CD14-positive monocyte (primary cell): ENCODE measurements at regions not wholly inside any gene's neighbourhood (a gene's known extent, or its start where the extent isn't known, plus 50 kb on each side); places are given as distances from the start of the nearest gene placed in this dataset.

Source experiments
- DNase-seq, 3 donors: peaks; one replicate each; pipeline ENCODE4 v3.0.0-alpha.2; 2011 to 2022
- H2AFZ ChIP-seq: 2 replicates; pipeline ENCODE4 v1.6.0; 2012; ENCODE audit warnings: mild to moderate bottlenecking, low read depth, low read length, inconsistent platforms; ENCODE audit not compliant: insufficient read depth, poor library complexity, severe bottlenecking
- H3K27ac ChIP-seq, 2 donors: 1 replicate in 1 of 2; 2 replicates in 1 of 2; pipeline ENCODE4 v1.5.1; 2012 to 2013; ENCODE audit warnings: low read length in 2 of 2, control low read depth in 1 of 2, inconsistent platforms in 1 of 2, low read depth in 1 of 2, mild to moderate bottlenecking in 1 of 2
- H3K27me3 ChIP-seq, 2 donors: one replicate each; pipeline versions ENCODE4 v1.6.0 to v1.6.1; 2011 to 2013; ENCODE audit warnings: low read length in 2 of 2; ENCODE audit not compliant: control insufficient read depth in 2 of 2, insufficient read depth in 2 of 2
- H3K36me3 ChIP-seq, 2 donors: replicated peaks in 1 of 2; 1 replicate in 1 of 2; 2 replicates in 1 of 2; pipeline versions ENCODE4 v1.5.1 to v1.6.1; 2012 to 2013; ENCODE audit warnings: low read length in 2 of 2, control low read depth in 1 of 2, inconsistent platforms in 1 of 2, mild to moderate bottlenecking in 1 of 2; ENCODE audit not compliant: insufficient read depth in 2 of 2, control insufficient read depth in 1 of 2
- H3K4me1 ChIP-seq, 2 donors: 1 replicate in 1 of 2; 2 replicates in 1 of 2; pipeline versions ENCODE4 v1.5.1 to v1.6.1; 2012 to 2013; ENCODE audit warnings: low read length in 2 of 2, control low read depth in 1 of 2, inconsistent platforms in 1 of 2, mild to moderate bottlenecking in 1 of 2, moderate library complexity in 1 of 2; ENCODE audit not compliant: insufficient read depth in 2 of 2, control insufficient read depth in 1 of 2
- H3K4me2 ChIP-seq: replicated peaks from 2 replicates; pipeline ENCODE3; 2012; ENCODE audit warnings: low read length, moderate library complexity, mild to moderate bottlenecking; ENCODE audit not compliant: poor library complexity, severe bottlenecking; ENCODE audit errors: extremely low read depth
- H3K4me3 ChIP-seq, 3 experiments: fragments of 200-600 bp in 1 of 3; sonication (generic) in 1 of 3; replicated peaks in 1 of 3; 1 replicate in 2 of 3; 2 replicates in 1 of 3; pipeline ENCODE4 v1.5.1; 2011 to 2013; ENCODE audit warnings: low read length in 3 of 3, mild to moderate bottlenecking in 3 of 3, control low read depth in 2 of 3, low read depth in 2 of 3, inconsistent platforms in 1 of 3, moderate library complexity in 1 of 3
- H3K79me2 ChIP-seq: 2 replicates; pipeline ENCODE4 v1.6.0; 2012; ENCODE audit warnings: mild to moderate bottlenecking, control low read depth, inconsistent platforms, low read length, moderate library complexity; ENCODE audit not compliant: insufficient read depth
- H3K9ac ChIP-seq: 2 replicates; pipeline ENCODE4 v1.6.0; 2017; ENCODE audit warnings: low read length, mild to moderate bottlenecking; ENCODE audit not compliant: insufficient read depth, poor library complexity, severe bottlenecking
- H3K9me3 ChIP-seq, 2 donors: replicated peaks in 1 of 2; 1 replicate in 1 of 2; 2 replicates in 1 of 2; pipeline versions ENCODE4 v1.5.1 to v1.6.1; 2012 to 2013; ENCODE audit warnings: low read length in 2 of 2, control low read depth in 1 of 2; ENCODE audit not compliant: control insufficient read depth in 1 of 2, insufficient read depth in 1 of 2
- H4K20me1 ChIP-seq: 2 replicates; pipeline ENCODE4 v1.6.0; 2012; ENCODE audit warnings: mild to moderate bottlenecking, low read length, control low read depth, moderate library complexity; ENCODE audit not compliant: insufficient read depth
- H3K27ac Mint-ChIP-seq, 7 donors: one replicate each; pipeline ENCODE4 v1.8.0; 2020; ENCODE audit warnings: mild to moderate bottlenecking in 7 of 7, mixed read lengths in 7 of 7, moderate library complexity in 6 of 7, inconsistent platforms in 2 of 7
- H3K27me3 Mint-ChIP-seq, 3 donors: one replicate each; pipeline ENCODE4 v1.8.0; 2021 to 2022; ENCODE audit warnings: low read depth in 3 of 3, mild to moderate bottlenecking in 3 of 3, mixed read lengths in 3 of 3, moderate library complexity in 3 of 3, inconsistent platforms in 1 of 3
- H3K36me3 Mint-ChIP-seq, 2 donors: one replicate each; pipeline ENCODE4 v1.8.0; 2020; ENCODE audit warnings: mixed read lengths in 2 of 2, inconsistent platforms in 1 of 2, mild to moderate bottlenecking in 1 of 2
- H3K4me1 Mint-ChIP-seq: one replicate; pipeline ENCODE4 v1.8.0; 2020; ENCODE audit warnings: mild to moderate bottlenecking, mixed read lengths
- H3K4me3 Mint-ChIP-seq, 2 donors: one replicate each; pipeline ENCODE4 v1.8.0; 2020; ENCODE audit warnings: mild to moderate bottlenecking in 2 of 2, mixed read lengths in 2 of 2, moderate library complexity in 1 of 2
- H3K9me3 Mint-ChIP-seq, 7 donors: one replicate each; pipeline ENCODE4 v1.8.0; 2020 to 2022; ENCODE audit warnings: mixed read lengths in 7 of 7, mild to moderate bottlenecking in 6 of 7, moderate library complexity in 6 of 7, inconsistent platforms in 2 of 7
- WGBS: methylation state at CpG from one replicate; pipeline ENCODE4 v1.1.5; 2013; ENCODE audit warnings: missing lambda C conversion rate; ENCODE audit not compliant: insufficient coverage; 5-methylcytosine and 5-hydroxymethylcytosine counted together
- intact Hi-C, 2 donors: fragments of 100-400 bp; cut with micrococcal nuclease; formaldehyde crosslinking; loops; one replicate each; pipeline versions ENCODE4 v1.15.0 to v1.15.1; 2023
- TF ChIP-seq, protein P1 (sequence below): fragments of 200-600 bp; IDR thresholded peaks from one replicate; pipeline ENCODE4 v1.8.0; 2022; ENCODE audit warnings: antibody characterized with exemption, mild to moderate bottlenecking

DNA sequence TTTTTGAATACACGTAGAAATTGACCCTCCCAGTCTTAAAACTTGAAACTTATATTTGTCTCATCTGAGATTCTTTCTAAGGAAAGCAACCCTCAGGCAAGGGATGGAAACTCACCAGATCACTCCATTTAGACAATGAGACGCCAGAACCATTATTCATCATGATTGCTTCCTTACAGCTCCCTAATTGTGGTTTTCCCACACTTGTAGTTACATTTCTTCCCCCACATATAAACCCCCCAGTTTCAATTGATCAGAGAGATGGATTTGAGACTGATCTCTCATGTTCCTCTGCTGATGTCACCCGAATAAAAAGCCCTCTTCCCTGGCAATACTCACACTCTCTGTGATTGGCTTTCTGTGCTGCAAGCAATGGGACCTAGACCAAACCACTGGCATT is 197.9 kb upstream of the STARD13 start:
- H3K27ac ChIP-seq: no peak overlapping the region
- H4K20me1 ChIP-seq: no peaks in the 10 kb centered on the region
- peaks cover 0 to 3% of the 10 kb centered on the region in 2 donors for H3K36me3 Mint-ChIP-seq
- no peak for DNase-seq
- peaks cover 0 to 1% (median 0%) of the 10 kb centered on the region in 3 donors for H3K27me3 Mint-ChIP-seq
- peaks cover 9% of the 10 kb centered on the region for H3K4me1 Mint-ChIP-seq
- intact Hi-C loops: no loop called here
- no CpG with 5 or more reads among the region's 3 CpGs for WGBS
- H3K4me1 ChIP-seq: peaks cover 0 to 3% of the 10 kb centered on the region in 2 donors
- TF ChIP-seq, protein P1, sequence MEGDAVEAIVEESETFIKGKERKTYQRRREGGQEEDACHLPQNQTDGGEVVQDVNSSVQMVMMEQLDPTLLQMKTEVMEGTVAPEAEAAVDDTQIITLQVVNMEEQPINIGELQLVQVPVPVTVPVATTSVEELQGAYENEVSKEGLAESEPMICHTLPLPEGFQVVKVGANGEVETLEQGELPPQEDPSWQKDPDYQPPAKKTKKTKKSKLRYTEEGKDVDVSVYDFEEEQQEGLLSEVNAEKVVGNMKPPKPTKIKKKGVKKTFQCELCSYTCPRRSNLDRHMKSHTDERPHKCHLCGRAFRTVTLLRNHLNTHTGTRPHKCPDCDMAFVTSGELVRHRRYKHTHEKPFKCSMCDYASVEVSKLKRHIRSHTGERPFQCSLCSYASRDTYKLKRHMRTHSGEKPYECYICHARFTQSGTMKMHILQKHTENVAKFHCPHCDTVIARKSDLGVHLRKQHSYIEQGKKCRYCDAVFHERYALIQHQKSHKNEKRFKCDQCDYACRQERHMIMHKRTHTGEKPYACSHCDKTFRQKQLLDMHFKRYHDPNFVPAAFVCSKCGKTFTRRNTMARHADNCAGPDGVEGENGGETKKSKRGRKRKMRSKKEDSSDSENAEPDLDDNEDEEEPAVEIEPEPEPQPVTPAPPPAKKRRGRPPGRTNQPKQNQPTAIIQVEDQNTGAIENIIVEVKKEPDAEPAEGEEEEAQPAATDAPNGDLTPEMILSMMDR: no peak
- peaks cover 2 to 19% (median 12%) of the 10 kb centered on the region in 7 donors for H3K9me3 Mint-ChIP-seq
- H3K79me2 ChIP-seq: no peaks in the 10 kb centered on the region
- no peaks in the 10 kb centered on the region for H3K36me3 ChIP-seq
- no peak overlapping the region for H3K4me3 Mint-ChIP-seq
- no peak overlapping the region for H3K9ac ChIP-seq
- no peak overlapping the region for H3K27ac Mint-ChIP-seq
- H3K4me3 ChIP-seq: no peak overlapping the region
- H2AFZ ChIP-seq: no peak overlapping the region
- peaks cover 6 to 8% of the 10 kb centered on the region in 2 donors for H3K9me3 ChIP-seq
- H3K4me2 ChIP-seq: no peak overlapping the region
- no peaks in the 10 kb centered on the region for H3K27me3 ChIP-seq

DNA sequence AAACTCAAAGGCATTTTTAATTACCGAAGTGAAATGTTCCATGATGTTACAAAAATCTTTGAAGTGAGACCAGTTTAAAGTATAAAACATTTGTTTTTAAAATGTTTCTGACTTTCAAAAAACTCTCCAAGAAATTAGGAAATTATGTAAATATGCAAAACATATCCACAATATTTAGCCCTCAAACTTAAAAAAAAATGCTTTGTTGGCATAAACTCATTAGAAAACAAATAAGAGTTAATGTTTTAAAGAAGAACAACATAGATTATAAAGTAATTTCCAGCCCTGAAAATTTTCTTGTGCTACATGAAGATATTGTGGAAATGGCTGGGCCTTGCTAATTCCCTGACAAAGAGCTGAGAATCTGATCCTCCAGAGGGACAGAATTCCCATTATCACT is 199.7 kb upstream of the STARD13 start:
- no peak overlapping the region for H2AFZ ChIP-seq
- DNase-seq: no peak
- no peak overlapping the region for H3K9ac ChIP-seq
- no peak overlapping the region for H3K4me2 ChIP-seq
- intact Hi-C loops: no loop called here
- Mint-ChIP-seq H3K36me3 (peaks cover 0 to 3% of the 10 kb centered on the region in 2 donors), H3K4me3 (no peak overlapping the region), H3K27ac (no peak overlapping the region), H3K4me1 (peaks cover 9% of the 10 kb centered on the region), H3K27me3 (peaks cover 0 to 1% (median 1%) of the 10 kb centered on the region in 3 donors), H3K9me3 (peaks cover 2 to 11% (median 7%) of the 10 kb centered on the region in 7 donors)
- H3K27ac ChIP-seq: no peak overlapping the region
- H3K4me1 ChIP-seq: peaks cover 0 to 3% of the 10 kb centered on the region in 2 donors
- no peaks in the 10 kb centered on the region for H3K27me3 ChIP-seq
- no peaks in the 10 kb centered on the region for H3K79me2 ChIP-seq
- WGBS: no CpG with 5 or more reads among the region's 1 CpG
- no peaks in the 10 kb centered on the region for H4K20me1 ChIP-seq
- TF ChIP-seq, protein P1: no peak
- H3K4me3 ChIP-seq: no peak overlapping the region
- H3K36me3 ChIP-seq: no peaks in the 10 kb centered on the region
- peaks cover 3 to 8% of the 10 kb centered on the region in 2 donors for H3K9me3 ChIP-seq
